H1 (cell line): ENCODE measurements at regions not wholly inside any gene's neighbourhood (a gene's known extent, or its start where the extent isn't known, plus 50 kb on each side); places are given as distances from the start of the nearest gene placed in this dataset.

ENCODE experiments used
- CBX8 ChIP-seq: fragments of 300-800, 300-1000 bp; sonication (generic); IDR thresholded peaks from 2 replicates; pipeline ENCODE4 v1.7.1; 2016; ENCODE audit warnings: low read depth, low read length, borderline replicate concordance
- NANOG ChIP-seq: IDR thresholded peaks from 2 replicates; pipeline ENCODE4 v1.6.1; 2011; ENCODE audit warnings: low read length, low read depth, mild to moderate bottlenecking, inconsistent platforms; ENCODE audit not compliant: insufficient read depth, poor library complexity, severe bottlenecking
- POLR2A ChIP-seq, 2 experiments: IDR thresholded peaks; 1 replicate in 1 of 2; 2 replicates in 1 of 2; pipeline ENCODE4 v1.6.1; 2011; ENCODE audit warnings: low read depth in 2 of 2, low read length in 2 of 2, mild to moderate bottlenecking in 2 of 2; ENCODE audit errors: control extremely low read depth in 1 of 2
- POU5F1 ChIP-seq: IDR thresholded peaks from 2 replicates; pipeline ENCODE4 v1.6.1; 2011; ENCODE audit warnings: low read depth, mild to moderate bottlenecking, low read length, moderate library complexity
- RXRA ChIP-seq: IDR thresholded peaks from 2 replicates; pipeline ENCODE4 v1.6.1; 2011; ENCODE audit warnings: low read depth, mild to moderate bottlenecking, low read length, moderate library complexity; ENCODE audit not compliant: insufficient read depth

DNA sequence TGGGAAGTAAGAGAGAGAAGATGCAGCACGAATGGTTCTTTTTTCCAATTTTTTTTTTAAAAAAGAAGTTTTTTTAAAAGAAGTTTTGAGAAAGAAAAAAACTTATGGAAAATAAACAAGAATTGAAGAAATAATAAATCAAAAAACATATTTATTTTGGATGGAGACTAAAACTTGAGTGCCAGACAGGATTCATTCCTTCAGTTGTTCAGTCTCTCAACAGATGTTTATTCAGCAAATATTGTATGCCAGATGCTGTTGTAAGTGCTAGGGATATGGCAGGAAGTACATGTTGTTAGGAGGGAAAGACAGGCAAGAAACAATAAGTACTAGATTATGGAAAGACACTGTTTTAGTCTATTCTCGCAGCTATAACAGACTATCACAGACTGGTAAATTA, 750.7 kb upstream of the PHF14 start (continued):
- TF ChIP-seq POU5F1 (no peak), POLR2A (IDR thresholded peaks at IDR 0.05; ENCODE audit: control extremely low read depth in 1 of 2, low read depth in 2 of 2, low read length in 2 of 2) (no peak), NANOG (no peak), CBX8 (no peak), RXRA (no peak)
